DMS114 treated with DMSO at 0.1 percent for 48 hours (cell line): ENCODE measurements at regions not wholly inside any gene's neighbourhood (a gene's known extent, or its start where the extent isn't known, plus 50 kb on each side); places are given as distances from the start of the nearest gene placed in this dataset.
"Not testable (repeated sequence)": the region's sequence is repeated elsewhere in the genome, so short reads cannot be mapped to it uniquely, and the experiment has no call there.

Experiments used
- DNase-seq: peaks from one replicate; lab custom pipeline; 2025; ENCODE audit not compliant: unreplicated experiment; lab: John Stamatoyannopoulos, UW

DNA sequence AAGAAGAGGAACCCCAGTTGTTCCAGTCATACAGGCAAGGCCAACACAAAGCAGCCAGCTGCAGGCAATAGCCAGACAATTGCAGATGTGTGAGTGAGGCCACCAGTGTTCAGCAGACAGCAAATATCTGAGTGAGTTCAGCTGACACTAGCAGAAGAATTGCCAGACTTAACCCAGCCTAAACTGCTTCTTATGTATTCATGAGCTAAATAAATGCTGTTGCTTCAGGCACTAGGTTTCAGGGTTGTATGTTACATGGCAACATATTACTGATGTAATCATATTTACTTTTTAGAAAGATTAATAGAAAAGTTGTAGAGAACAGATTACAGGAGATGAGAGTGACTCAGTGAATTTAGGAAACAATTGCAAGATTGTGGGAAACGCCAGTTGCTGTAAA, 129.8 kb upstream of the CHODL start:
- DNase-seq, result no peak

- DNase-seq, result no peak
These were observed 139.8 kb upstream of the CHODL start for GRCh38 chr21:18104802-18105201.

GRCh38 chr21:18096413-18096812, 148.2 kb upstream of the CHODL start:
- DNase-seq, result not testable (repeated sequence)

- DNase-seq, result no peak
These were observed 154.8 kb upstream of the CHODL start for GRCh38 chr21:18089786-18090185.

DNA sequence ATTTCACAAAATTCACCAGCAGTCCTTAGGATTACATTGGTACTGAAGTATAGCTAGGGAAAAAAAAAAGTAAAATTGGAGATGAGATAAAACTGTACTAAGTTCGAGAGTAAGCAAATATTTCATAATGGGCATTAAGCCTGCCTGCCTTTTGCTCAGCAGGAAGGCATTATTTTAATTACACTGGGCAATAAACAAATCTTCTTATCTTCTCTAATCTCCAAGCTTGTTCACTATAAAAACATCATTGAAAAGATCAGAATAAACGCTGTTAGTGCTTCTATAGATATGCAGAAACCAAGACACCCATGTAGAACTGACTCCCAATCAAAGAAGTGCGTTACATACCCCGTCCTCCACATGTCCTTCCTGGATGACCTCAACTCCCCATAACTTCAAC, 174.2 kb upstream of the CHODL start:
- DNase-seq, result no peak

DNA sequence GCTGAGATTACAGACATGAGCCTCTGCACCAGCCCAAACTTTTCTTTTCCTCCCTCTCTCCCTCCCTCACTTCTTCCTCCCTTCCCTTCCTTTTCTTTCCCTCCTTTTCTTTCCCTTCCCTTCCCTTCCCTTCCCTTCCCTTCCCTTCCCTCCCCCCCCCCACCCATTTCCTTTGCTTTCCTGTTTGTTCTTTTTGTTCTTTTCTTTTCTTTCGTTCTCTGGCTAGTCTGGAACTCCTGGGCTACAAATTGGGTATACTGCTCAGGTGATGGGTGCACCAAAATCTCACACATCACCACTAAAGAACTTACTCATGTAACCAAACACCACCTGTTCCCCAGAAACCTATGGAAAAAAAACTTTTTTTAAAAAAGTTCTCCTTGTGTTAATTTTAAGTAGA, 174.8 kb upstream of the CHODL start:
- no peak for DNase-seq

DNA sequence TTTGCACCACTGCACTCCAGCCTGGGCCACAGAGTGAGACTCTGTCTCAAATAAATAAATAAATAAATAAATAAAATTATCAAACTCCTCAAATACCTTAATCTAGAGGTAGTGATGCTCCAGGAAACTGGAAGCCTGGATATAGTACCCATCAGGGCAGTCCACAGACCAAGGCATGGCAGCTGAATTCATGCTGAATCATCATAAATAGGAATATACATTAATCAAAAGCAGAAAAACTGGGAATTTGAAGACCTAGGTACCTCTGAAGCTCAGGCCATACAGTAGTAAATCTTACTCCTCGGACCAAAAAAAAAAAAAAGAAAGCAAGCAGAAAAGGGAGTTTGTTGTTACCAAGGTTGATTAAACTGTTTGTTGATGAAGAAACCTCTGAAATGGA, 184.2 kb upstream of the CHODL start:
- DNase-seq, result no peak

DNA sequence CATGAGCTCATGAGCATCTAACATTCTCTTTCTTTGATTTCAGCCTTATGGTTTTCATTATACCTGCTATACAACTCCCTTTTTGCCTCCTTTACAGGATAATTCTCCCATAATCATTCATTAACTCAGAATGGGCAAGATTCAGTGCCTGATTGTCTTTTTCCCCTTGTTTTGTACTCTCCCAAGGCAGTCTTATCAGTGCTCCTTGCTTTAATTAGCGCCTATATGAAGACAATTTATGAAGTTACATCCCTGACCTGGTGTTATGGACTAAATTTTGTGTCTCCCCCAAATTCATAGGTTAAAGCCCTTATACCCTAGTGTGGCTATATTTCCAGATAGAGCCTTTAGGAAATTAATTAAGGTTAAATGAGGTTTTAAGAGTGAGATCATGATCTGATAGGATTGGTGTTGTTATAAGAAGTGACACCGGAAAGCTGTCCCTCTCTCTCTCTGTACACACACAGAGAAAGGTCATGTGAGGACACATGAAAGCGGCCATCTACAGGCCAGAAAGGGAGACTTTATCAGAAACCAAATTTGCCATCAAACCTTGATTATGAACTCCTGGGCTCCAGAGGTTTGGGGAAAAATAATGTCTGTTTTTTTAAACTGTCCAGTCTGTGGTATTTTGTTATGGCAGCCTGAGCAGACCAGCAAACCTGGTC, 185.8 kb upstream of the CHODL start:
- no peak for DNase-seq

GRCh38 chr21:18053151-18053550, 191.5 kb upstream of the CHODL start:
- no peak for DNase-seq

DNA sequence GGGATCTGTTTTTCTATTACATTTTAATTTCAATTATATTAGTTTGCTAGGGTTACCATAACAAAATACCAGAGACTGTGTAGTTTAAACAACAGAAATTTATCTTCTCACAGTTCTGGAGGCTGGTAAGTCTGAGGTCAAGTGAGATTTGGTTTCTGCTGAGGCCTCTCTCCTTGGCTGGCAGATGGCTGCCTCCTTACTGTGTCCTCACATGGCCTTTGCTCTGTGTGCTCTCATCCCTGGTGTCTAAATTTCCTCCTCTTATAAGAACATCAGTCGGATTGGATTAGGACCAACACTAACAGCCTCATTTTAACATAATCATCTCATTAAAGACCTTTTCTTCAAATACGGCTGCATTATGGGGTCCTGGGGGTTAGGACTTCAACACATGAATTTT, 195.2 kb upstream of the CHODL start:
- no peak for DNase-seq

GRCh38 chr21:18041012-18041411, 203.6 kb upstream of the CHODL start:
- DNase-seq, result peak; percentile 23

- no peak for DNase-seq
These were observed 211.1 kb upstream of the C21orf91 start for GRCh38 chr21:18030248-18030647.

DNA sequence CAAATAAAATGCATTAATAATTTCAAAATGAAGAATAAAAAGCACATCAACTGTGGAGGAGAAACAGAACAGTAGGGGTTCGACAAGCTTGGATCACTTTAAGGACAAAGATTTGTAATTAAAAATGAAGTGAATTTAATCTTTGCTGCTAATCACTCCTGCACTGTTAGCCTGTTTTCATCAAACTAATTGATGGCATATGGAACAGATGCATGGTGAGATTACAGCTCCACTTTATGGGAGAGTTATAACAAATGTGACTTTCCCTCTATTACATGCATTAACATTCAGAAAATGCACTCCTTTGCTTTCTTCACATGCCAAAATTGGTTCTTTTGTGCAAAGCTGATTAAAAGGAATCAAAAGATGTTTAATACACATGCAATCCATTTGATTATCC, 207.2 kb upstream of the C21orf91 start:
- DNase-seq, result no peak

DNA sequence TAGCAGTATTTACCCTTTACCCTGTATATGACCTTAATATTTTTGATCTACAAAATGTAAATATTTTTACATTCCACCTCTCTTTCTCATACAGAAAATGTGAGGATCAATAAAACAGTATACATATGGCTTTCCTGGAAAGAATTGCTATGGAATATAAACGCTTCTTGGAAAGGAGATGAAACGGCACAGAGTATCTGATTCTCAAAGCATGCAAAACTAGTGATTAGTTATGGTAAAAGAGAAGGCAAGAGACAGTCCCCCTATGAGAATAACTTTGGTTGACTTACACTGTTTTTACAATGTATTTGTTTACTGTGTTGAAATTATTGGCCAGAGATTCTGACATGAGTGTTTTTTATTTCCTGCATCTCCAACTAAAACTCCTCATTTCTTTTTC, 204.6 kb upstream of the C21orf91 start:
- no peak for DNase-seq

DNA sequence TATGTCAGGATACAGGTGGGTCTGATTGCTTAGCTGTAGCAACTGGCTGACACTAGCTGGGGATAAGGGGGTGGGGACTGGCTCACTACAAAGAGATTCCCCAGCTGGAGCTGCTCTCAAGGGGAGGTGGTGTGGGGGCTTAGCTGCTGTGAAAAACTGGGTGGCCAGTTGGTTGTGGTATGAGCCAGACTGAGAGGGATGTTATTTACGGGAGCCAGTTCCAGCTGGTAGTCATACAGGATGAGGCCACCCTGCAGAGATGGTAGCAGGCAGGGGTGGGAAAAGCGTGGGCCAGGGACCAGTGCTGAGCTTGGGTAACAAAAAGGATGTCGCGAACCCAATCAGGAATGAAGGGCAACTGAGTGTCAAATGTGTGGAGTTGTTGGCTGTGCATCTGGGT, 204.0 kb upstream of the C21orf91 start:
- DNase-seq, result no peak

- DNase-seq, result no peak
These were observed 188.0 kb upstream of the C21orf91 start for GRCh38 chr21:18007121-18007520.

DNA sequence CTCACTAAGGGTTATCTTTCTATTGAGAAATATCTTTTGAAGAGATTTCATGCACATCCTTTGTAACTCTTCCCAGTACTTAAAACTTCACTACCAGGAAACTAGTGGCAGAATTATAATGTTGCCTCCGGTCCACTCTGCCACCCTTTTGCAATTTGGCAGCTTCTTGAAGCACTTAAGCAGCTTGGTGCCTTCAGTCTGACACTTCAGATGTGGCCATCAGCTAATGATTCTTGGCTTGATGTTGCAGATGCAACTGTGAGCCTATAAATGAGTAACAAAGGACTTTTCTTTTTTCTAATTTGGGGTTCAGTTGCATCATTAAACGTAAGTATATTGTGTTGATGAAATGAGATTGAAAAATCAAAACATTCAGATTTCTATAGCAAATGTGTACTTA, 187.5 kb upstream of the C21orf91 start:
- no peak for DNase-seq

GRCh38 chr21:18002393-18002792, 183.2 kb upstream of the C21orf91 start:
- DNase-seq, result no peak

DNA sequence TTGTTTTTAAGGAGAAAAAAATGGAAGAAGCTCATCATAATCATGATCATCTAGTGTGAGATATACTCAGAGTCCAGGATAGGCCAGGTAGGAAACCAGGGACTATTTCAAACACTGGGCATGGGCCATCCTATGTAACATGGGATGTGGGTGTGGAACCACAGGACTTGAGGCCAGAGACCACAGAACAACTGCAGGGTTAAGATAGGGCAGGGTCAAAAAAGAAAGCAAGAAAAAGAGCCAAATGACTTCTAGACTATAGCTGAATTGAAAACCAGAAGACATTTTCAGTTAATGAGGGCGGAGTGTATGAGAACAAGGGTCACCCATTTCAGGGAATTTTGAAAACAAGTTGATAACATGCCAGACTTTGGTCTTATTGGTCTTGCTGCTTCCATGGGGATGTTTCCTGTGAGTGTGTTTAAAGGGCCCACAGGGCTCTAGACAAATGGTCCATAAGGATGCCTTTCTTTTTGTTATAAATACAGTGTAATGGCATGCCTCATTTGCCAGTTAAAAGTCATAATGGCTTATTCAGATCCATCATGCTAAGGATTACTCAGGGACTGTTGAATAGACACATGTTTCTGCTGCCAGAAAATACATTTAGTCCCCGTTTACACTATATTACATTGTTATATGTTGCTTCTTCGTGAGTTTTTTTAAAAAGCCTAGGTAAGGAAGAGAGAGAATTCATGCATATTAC, 182.0 kb upstream of the C21orf91 start:
- no peak for DNase-seq

DNA sequence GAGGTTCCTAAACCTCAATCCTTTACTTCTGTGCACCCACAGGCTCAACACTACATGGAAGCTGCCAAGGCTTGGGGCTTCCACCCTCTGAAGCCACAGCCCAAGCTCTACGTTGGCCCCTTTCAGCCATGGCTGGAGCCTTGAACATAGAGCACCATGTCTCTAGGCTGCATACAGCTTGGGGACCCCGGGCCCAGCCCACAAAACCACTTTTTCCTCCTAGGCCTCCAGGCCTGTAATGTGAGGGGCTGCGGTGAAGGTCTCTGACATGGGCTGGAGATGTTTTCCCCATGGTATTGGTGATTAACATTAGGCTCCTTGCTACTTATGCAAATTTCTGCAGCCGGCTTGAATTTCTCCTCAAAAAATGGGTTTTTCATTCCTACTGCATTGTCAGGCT, 179.4 kb upstream of the C21orf91 start:
- not testable (repeated sequence) for DNase-seq

DNA sequence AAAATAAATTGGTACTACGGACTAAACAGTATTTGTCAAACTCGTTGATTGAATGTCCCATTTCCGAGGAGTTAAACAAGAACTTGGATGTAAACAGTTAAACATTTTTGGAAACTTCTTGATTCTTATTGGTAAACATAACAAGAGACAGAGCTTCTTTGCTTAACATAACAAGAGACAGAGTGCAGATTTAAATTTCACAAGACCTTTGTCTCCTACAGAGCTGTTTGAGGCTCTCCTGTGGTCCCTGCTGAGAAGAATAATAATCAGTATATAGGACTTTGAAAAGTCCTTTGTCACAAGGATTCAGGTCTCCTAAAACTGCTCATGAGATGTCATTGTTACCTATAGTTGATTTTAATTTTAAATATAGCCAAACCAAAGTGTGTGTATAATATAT, 170.6 kb upstream of the C21orf91 start:
- no peak for DNase-seq

- DNase-seq, result no peak
These were observed 168.9 kb upstream of the C21orf91 start for GRCh38 chr21:17988102-17988437.
